IPS-15b (cell line): ENCODE measurements at regions not wholly inside any gene's neighbourhood (a gene's known extent, or its start where the extent isn't known, plus 50 kb on each side); places are given as distances from the start of the nearest gene placed in this dataset.

Experiments
- H3K27me3 ChIP-seq: one replicate; pipeline ENCODE4 v1.6.1; 2013; ENCODE audit warnings: low read length; ENCODE audit not compliant: control insufficient read depth, insufficient read depth
- H3K36me3 ChIP-seq: one replicate; pipeline ENCODE4 v1.6.1; 2013; ENCODE audit warnings: low read length; ENCODE audit not compliant: control insufficient read depth, insufficient read depth
- H3K4me1 ChIP-seq: one replicate; pipeline ENCODE4 v1.6.1; 2013; ENCODE audit warnings: mild to moderate bottlenecking, low read length; ENCODE audit not compliant: control insufficient read depth, insufficient read depth
- H3K4me3 ChIP-seq: one replicate; pipeline ENCODE4 v1.5.1; 2013; ENCODE audit warnings: low read depth, low read length
- H3K9ac ChIP-seq: one replicate; pipeline ENCODE4 v1.6.1; 2013; ENCODE audit warnings: low read depth, mild to moderate bottlenecking, low read length
- H3K9me3 ChIP-seq: one replicate; pipeline ENCODE4 v1.6.1; 2013; ENCODE audit warnings: mild to moderate bottlenecking, low read length; ENCODE audit not compliant: control insufficient read depth, insufficient read depth

- no peak overlapping the region for H3K9ac ChIP-seq
Measured at GRCh38 chr1:229180161-229180560, 90.8 kb upstream of the RAB4A start.

DNA sequence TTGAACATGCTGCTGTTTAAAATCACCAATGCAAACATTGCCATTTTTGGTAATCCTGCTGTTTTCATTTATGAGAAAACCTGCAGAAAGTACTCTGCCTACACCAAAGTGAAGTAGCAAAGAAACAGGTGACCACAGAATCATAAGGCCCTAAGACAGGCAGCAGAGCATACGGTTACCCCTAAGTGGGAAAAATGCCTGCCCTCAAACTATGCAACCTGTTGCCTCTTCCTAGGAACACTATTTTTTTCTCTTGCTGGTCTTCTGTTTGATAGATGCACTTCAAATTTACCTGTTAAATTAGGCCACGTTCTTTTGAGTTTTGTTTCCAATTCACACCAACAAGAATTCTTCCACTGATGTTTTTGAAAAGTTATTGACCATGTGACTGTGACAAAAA is 89.5 kb upstream of the RAB4A start:
- no peaks in the 10 kb centered on the region for H3K9me3 ChIP-seq
- H3K27me3 ChIP-seq, result no peaks in the 10 kb centered on the region
- no peaks in the 10 kb centered on the region for H3K4me1 ChIP-seq

More at GRCh38 chr1:229180161-229180560, 90.8 kb upstream of the RAB4A start:
- Histone ChIP-seq H3K36me3 (no peaks in the 10 kb centered on the region), H3K4me1 (no peaks in the 10 kb centered on the region), H3K27me3 (no peaks in the 10 kb centered on the region), H3K4me3 (no peak overlapping the region), H3K9me3 (no peaks in the 10 kb centered on the region)

GRCh38 chr1:229183588-229183987 is 87.3 kb upstream of the RAB4A start:
- Histone ChIP-seq H3K27me3 (no peaks in the 10 kb centered on the region), H3K4me1 (no peaks in the 10 kb centered on the region), H3K36me3 (no peaks in the 10 kb centered on the region), H3K4me3 (no peak overlapping the region), H3K9me3 (no peaks in the 10 kb centered on the region), H3K9ac (no peak overlapping the region)

More for the DNA sequence above, 89.5 kb upstream of the RAB4A start:
- Histone ChIP-seq H3K4me3 (no peak overlapping the region), H3K9ac (no peak overlapping the region), H3K36me3 (no peaks in the 10 kb centered on the region)

DNA sequence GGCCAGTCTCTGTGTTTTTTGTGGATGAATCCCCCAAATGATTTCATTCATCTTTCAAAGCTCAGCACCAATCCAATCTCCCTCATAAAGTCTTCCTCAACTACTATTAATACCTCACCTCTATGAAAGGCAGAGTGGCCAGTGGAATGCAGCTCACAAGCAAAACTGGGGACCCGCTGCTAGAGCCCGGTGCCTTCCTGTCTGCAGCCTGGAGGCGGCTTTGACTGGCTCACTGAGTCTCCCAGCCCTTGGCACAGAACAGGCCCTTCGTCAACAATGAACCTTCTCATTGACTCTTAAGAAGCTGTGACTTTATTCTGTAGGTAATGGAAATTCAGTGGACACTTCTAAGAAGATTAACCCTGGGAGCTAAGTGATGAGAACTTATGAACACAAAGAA is 86.8 kb upstream of the RAB4A start:
- Histone ChIP-seq H3K27me3 (no peaks in the 10 kb centered on the region), H3K4me3 (no peak overlapping the region), H3K36me3 (no peaks in the 10 kb centered on the region), H3K4me1 (no peaks in the 10 kb centered on the region), H3K9ac (no peak overlapping the region), H3K9me3 (no peaks in the 10 kb centered on the region)

GRCh38 chr1:229185963-229186362 is 84.9 kb upstream of the RAB4A start:
- Histone ChIP-seq H3K9ac (no peak overlapping the region), H3K27me3 (no peaks in the 10 kb centered on the region), H3K36me3 (no peaks in the 10 kb centered on the region), H3K9me3 (no peaks in the 10 kb centered on the region), H3K4me3 (no peak overlapping the region), H3K4me1 (peaks cover 3% of the 10 kb centered on the region)

DNA sequence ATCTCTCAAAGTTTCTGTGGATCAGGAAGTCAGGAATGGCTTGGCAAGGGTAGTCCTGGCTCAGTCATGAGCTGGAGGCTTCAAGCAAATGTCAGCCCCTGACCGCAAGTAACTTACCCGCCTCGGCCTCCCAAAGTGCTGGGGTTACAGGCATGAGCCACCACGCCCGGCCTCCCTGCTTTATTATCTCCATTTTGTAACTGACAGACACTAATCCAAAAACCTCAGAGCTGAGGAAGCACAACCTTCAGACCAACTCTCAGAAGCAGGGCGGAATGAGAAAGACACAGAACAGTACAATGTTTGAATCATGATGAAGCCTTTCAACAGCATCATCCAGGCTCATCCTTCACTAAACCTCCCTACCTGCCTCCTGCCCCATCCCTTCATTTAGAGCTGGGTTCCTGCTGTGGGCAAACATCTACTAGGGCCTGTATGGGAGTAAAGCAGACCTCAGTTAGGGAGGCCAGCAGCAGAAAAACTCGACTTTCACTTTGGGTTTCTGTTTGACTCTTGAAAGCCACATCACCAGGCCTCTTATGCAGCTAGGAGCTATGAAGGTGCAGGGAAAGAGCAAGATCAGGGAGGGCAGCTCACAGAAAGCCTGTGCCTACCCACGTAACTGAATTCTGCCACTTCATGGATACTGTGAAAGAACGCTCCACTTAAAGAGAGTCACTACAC is 84.4 kb upstream of the RAB4A start:
- Histone ChIP-seq H3K9ac (no peak overlapping the region), H3K4me1 (peaks cover 3% of the 10 kb centered on the region), H3K36me3 (no peaks in the 10 kb centered on the region), H3K9me3 (no peaks in the 10 kb centered on the region), H3K27me3 (no peaks in the 10 kb centered on the region), H3K4me3 (no peak overlapping the region)

- Histone ChIP-seq H3K36me3 (no peaks in the 10 kb centered on the region), H3K27me3 (no peaks in the 10 kb centered on the region), H3K4me3 (no peak overlapping the region), H3K4me1 (peaks cover 3% of the 10 kb centered on the region), H3K9me3 (no peaks in the 10 kb centered on the region), H3K9ac (no peak overlapping the region)
Measured at GRCh38 chr1:229190057-229190575, 80.8 kb upstream of the RAB4A start.

GRCh38 chr1:229191066-229191674 is 79.7 kb upstream of the RAB4A start:
- peak overlapping the region; percentile 12 for H3K9ac ChIP-seq
- no peaks in the 10 kb centered on the region for H3K27me3 ChIP-seq
- peaks cover 3% of the 10 kb centered on the region for H3K4me1 ChIP-seq
- H3K36me3 ChIP-seq, result no peaks in the 10 kb centered on the region
- H3K4me3 ChIP-seq, result no peak overlapping the region
- no peaks in the 10 kb centered on the region for H3K9me3 ChIP-seq

DNA sequence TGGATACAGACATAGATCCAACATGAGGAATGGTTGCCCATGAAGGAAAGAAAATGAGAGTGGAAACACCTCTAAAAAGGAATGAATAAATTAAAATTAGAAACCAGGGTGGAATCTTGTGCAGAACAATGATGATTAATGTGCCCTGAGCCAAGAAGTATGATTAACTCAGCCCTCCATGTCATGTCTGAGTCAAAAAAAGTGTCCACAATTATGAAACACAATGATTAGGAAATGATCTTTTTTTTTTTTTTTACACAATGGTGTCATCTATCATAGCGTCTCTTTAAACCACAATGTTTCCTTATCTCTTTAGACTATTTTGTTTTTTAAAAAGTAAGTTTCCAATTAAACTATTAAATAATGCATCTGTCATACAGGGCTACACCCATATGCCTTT is 78.9 kb upstream of the RAB4A start:
- Histone ChIP-seq H3K36me3 (no peaks in the 10 kb centered on the region), H3K9ac (no peak overlapping the region), H3K4me1 (peaks cover 3% of the 10 kb centered on the region), H3K9me3 (no peaks in the 10 kb centered on the region), H3K27me3 (no peaks in the 10 kb centered on the region), H3K4me3 (no peak overlapping the region)

- no peak overlapping the region for H3K4me3 ChIP-seq
- peaks cover 3% of the 10 kb centered on the region for H3K4me1 ChIP-seq
- H3K36me3 ChIP-seq, result no peaks in the 10 kb centered on the region
- H3K9ac ChIP-seq, result no peak overlapping the region
- no peaks in the 10 kb centered on the region for H3K9me3 ChIP-seq
- no peaks in the 10 kb centered on the region for H3K27me3 ChIP-seq
Measured at GRCh38 chr1:229192853-229193252, 78.1 kb upstream of the RAB4A start.

GRCh38 chr1:229194096-229194495 is 76.8 kb upstream of the RAB4A start:
- Histone ChIP-seq H3K9me3 (no peaks in the 10 kb centered on the region), H3K9ac (no peak overlapping the region), H3K4me3 (no peak overlapping the region), H3K4me1 (peaks cover 3% of the 10 kb centered on the region), H3K36me3 (no peaks in the 10 kb centered on the region), H3K27me3 (no peaks in the 10 kb centered on the region)

DNA sequence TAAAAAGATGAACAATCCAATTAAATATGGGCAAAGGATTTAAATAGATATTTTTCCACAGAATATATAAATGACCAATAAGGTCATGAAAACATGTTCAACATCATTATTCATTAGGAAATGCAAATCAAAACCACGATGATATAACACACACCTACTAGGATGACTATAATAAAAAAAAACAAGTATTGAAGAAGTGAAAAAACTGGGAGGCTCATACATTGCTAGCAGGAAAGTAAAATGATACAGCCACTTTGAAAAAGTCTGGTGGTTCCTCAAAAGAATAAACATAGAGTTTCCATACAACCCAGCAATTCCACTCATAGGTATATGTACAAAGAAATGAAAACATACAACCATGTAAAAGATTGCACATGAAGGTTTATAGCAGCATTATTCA is 75.7 kb upstream of the RAB4A start:
- Histone ChIP-seq H3K27me3 (no peaks in the 10 kb centered on the region), H3K4me3 (no peak overlapping the region), H3K36me3 (no peaks in the 10 kb centered on the region), H3K9me3 (no peaks in the 10 kb centered on the region), H3K9ac (no peak overlapping the region), H3K4me1 (peaks cover 6% of the 10 kb centered on the region)
